A204.1 (cell line): ENCODE measurements at regions not wholly inside any gene's neighbourhood (a gene's known extent, or its start where the extent isn't known, plus 50 kb on each side); places are given as distances from the start of the nearest gene placed in this dataset.

ENCODE experiments used
- FAIRE-seq: peaks from 2 replicates; lab custom pipeline; 2012; peaks lifted over from hg19 to GRCh38; lab: Jason Lieb, UNC

GRCh38 chr6:122008101-122008999 lies 391.1 kb upstream of the HSF2 start:
- FAIRE-seq, result no peak

- FAIRE-seq, result no peak
These were observed 390.5 kb upstream of the HSF2 start for GRCh38 chr6:122009000-122009350.

- no peak for FAIRE-seq
These were observed 386.9 kb upstream of the HSF2 start for GRCh38 chr6:122012578-122012977.

- no peak for FAIRE-seq
These were observed 384.5 kb upstream of the HSF2 start for GRCh38 chr6:122014961-122015360.

- no peak for FAIRE-seq
These were observed 378.7 kb upstream of the HSF2 start for GRCh38 chr6:122020588-122021264.

- no peak for FAIRE-seq
These were observed 374.3 kb upstream of the HSF2 start for GRCh38 chr6:122025104-122025503.

GRCh38 chr6:122026582-122027369 lies 372.7 kb upstream of the HSF2 start:
- FAIRE-seq, result no peak

GRCh38 chr6:122028933-122029522 lies 370.4 kb upstream of the HSF2 start:
- no peak for FAIRE-seq

GRCh38 chr6:122033564-122034181 lies 365.8 kb upstream of the HSF2 start:
- peak; percentile 85 for FAIRE-seq

- no peak for FAIRE-seq
These were observed 364.3 kb upstream of the HSF2 start for GRCh38 chr6:122035173-122035572.

GRCh38 chr6:122040261-122040660 lies 359.2 kb upstream of the HSF2 start:
- FAIRE-seq, result no peak

GRCh38 chr6:122042380-122042779 lies 357.1 kb upstream of the HSF2 start:
- no peak for FAIRE-seq

- no peak for FAIRE-seq
These were observed 356.3 kb upstream of the HSF2 start for GRCh38 chr6:122042960-122043735.

- FAIRE-seq, result no peak
These were observed 350.9 kb upstream of the HSF2 start for GRCh38 chr6:122048570-122048969.

- FAIRE-seq, result no peak
These were observed 350.1 kb upstream of the HSF2 start for GRCh38 chr6:122049341-122049740.

GRCh38 chr6:122050242-122050755 lies 349.2 kb upstream of the HSF2 start:
- no peak for FAIRE-seq

- no peak for FAIRE-seq
These were observed 347.0 kb upstream of the HSF2 start for GRCh38 chr6:122052346-122052900.

GRCh38 chr6:122059918-122060317 lies 339.5 kb upstream of the HSF2 start:
- no peak for FAIRE-seq

- no peak for FAIRE-seq
These were observed 337.6 kb upstream of the HSF2 start for GRCh38 chr6:122061855-122062254.

- FAIRE-seq, result no peak
These were observed 336.4 kb upstream of the HSF2 start for GRCh38 chr6:122063076-122063475.

- no peak for FAIRE-seq
These were observed 335.7 kb upstream of the HSF2 start for GRCh38 chr6:122063761-122064160.
